GM23248 (cell line): ENCODE measurements at regions not wholly inside any gene's neighbourhood (a gene's known extent, or its start where the extent isn't known, plus 50 kb on each side); places are given as distances from the start of the nearest gene placed in this dataset.

Source experiments
- EZH2 ChIP-seq: fragments of 200-600 bp; sonication (generic); IDR thresholded peaks from 2 replicates; pipeline ENCODE4 v1.6.1; 2018; ENCODE audit warnings: antibody characterized with exemption, mild to moderate bottlenecking; ENCODE audit not compliant: insufficient read depth, poor library complexity, severe bottlenecking
- EZH2phosphoT487 ChIP-seq: fragments of 200-600 bp; sonication (generic); IDR thresholded peaks from 2 replicates; pipeline ENCODE4 v1.6.1; 2018; ENCODE audit warnings: antibody characterized with exemption, moderate library complexity, mild to moderate bottlenecking, low read depth; ENCODE audit not compliant: insufficient read depth

DNA sequence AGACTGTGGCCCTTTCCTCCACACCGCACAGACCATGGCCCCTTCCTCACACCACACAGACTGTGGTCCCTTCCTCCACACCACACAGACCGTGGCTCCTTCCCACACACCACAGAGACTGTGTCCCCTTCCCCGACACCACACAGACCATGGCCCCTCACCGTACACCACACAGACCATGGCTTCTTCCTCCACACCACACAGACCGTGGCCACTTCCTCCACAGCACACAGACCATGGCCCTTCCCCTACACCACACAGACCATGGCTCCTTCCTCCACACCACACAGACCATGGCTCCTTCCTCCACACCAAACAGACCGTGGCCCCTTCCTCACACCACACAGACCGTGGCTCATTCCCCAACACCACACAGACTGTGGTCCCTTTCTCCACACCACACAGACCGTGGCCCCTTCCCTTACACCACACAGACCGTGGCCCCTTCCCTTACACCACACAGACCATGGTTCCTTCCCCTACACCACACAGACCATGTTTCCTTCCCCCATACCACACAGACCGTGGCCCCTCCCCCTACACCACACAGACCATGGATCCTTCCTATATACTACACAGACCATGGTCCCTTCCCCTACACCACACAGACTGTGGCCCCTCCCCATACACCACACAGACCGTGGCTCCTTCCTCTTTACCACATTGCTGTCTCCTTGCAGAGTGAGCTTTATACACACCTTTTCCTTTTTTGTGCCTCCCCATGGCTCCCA lies 297.5 kb upstream of the FOXF1 start:
- no peak for TF ChIP-seq EZH2phosphoT487
- TF ChIP-seq EZH2 = no peak
